ENCODE measurements at regions not wholly inside any gene's neighbourhood (a gene's known extent, or its start where the extent isn't known, plus 50 kb on each side); places are given as distances from the start of the nearest gene placed in this dataset.

- dilution Hi-C loops (cut with MboI; ENCODE audit: extremely low pct_ligation_motif_present, low sequenced_read_pairs): no loop called here
- no peaks in the 10 kb centered on the region for H3K4me1 ChIP-seq (ENCODE audit: control insufficient read depth, extremely low read depth, insufficient read depth, low read length)
- H2AFZ ChIP-seq (ENCODE audit: control insufficient read depth, low read length): no peak overlapping the region
- H3K9ac ChIP-seq (ENCODE audit: control insufficient read depth, extremely low read depth, insufficient read depth, low read length): no peak overlapping the region
- H3K9me3 ChIP-seq (ENCODE audit: control insufficient read depth, low read depth, low read length): peaks cover 9% of the 10 kb centered on the region
- H3K79me2 ChIP-seq (ENCODE audit: control insufficient read depth, insufficient read depth, low read length): no peaks in the 10 kb centered on the region
- H3K9me1 ChIP-seq (ENCODE audit: control insufficient read depth, extremely low read depth, insufficient read depth, low read length): no peaks in the 10 kb centered on the region
- no peaks in the 10 kb centered on the region for H3K27me3 ChIP-seq (ENCODE audit: control insufficient read depth, extremely low read depth, insufficient read depth, low read length)
- no peaks in the 10 kb centered on the region for H4K20me1 ChIP-seq (ENCODE audit: control insufficient read depth, extremely low read depth, insufficient read depth, low read length)
- DNase-seq (ENCODE audit: low read depth, low spot score) (no peak), FAIRE-seq (no peak)
- no peaks in the 10 kb centered on the region for H3K36me3 ChIP-seq (ENCODE audit: control insufficient read depth in 2 of 2, extremely low read depth in 1 of 2, insufficient read depth in 2 of 2, low read length in 2 of 2)
- H3K27ac ChIP-seq (ENCODE audit: control insufficient read depth, insufficient read depth, low read length): no peak overlapping the region
- TF ChIP-seq EZH2 (IDR thresholded peaks at IDR 0.05; ENCODE audit: low read length) (no peak), CTCF (optimal IDR thresholded peaks at IDR 0.05 in 1 of 3, IDR thresholded peaks at IDR 0.05 in 1 of 3, conservative IDR thresholded peaks at IDR 0.05 in 1 of 3; ENCODE audit: extremely low read depth in 1 of 3, insufficient read depth in 2 of 3, low read length in 3 of 3) (no peak)
- H3K4me3 ChIP-seq (ENCODE audit: control insufficient read depth in 2 of 3, extremely low read depth in 1 of 3, insufficient read depth in 2 of 3, low read depth in 1 of 3, low read length in 3 of 3): no peak overlapping the region
- no peak overlapping the region for H3K4me2 ChIP-seq (ENCODE audit: control insufficient read depth, extremely low read depth, insufficient read depth, low read depth, low read length)
These were observed 154.4 kb downstream of the GALR1 start for GRCh38 chr18:77403969-77404535.

DNA sequence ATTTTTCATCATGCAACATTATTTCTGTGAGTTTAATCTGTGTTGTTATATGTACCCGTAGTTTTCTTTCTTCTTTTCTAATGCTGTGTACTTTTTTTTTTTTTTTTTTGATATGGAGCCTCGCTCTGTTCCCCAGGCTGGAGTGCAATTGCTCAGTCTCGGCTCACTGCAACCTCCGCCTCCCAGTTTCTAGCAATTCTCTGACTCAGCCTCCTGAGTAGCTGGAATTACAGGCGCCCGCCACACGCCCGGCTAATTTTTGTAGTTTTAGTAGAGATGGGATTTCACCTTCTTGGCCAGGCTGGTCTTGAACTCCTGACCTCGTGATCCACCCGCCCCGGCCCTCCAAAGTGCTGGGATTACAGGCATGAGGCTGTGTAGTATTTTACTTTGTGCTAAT is 155.4 kb downstream of the GALR1 start:
- no peaks in the 10 kb centered on the region for H3K9me1 ChIP-seq (ENCODE audit: control insufficient read depth, extremely low read depth, insufficient read depth, low read length)
- dilution Hi-C loops (cut with MboI; ENCODE audit: extremely low pct_ligation_motif_present, low sequenced_read_pairs): no loop called here
- DNase-seq (ENCODE audit: low read depth, low spot score) (no peak), FAIRE-seq (no peak)
- no peaks in the 10 kb centered on the region for H3K36me3 ChIP-seq (ENCODE audit: control insufficient read depth in 2 of 2, extremely low read depth in 1 of 2, insufficient read depth in 2 of 2, low read length in 2 of 2)
- no peaks in the 10 kb centered on the region for H4K20me1 ChIP-seq (ENCODE audit: control insufficient read depth, extremely low read depth, insufficient read depth, low read length)
- H2AFZ ChIP-seq (ENCODE audit: control insufficient read depth, low read length): no peak overlapping the region
- H3K27me3 ChIP-seq (ENCODE audit: control insufficient read depth, extremely low read depth, insufficient read depth, low read length): no peaks in the 10 kb centered on the region
- H3K27ac ChIP-seq (ENCODE audit: control insufficient read depth, insufficient read depth, low read length): no peak overlapping the region
- H3K79me2 ChIP-seq (ENCODE audit: control insufficient read depth, insufficient read depth, low read length): no peaks in the 10 kb centered on the region
- TF ChIP-seq EZH2 (IDR thresholded peaks at IDR 0.05; ENCODE audit: low read length): no peak
- TF ChIP-seq CTCF (optimal IDR thresholded peaks at IDR 0.05 in 1 of 3, IDR thresholded peaks at IDR 0.05 in 1 of 3, conservative IDR thresholded peaks at IDR 0.05 in 1 of 3; ENCODE audit: extremely low read depth in 1 of 3, insufficient read depth in 2 of 3, low read length in 3 of 3): no peak
- H3K4me1 ChIP-seq (ENCODE audit: control insufficient read depth, extremely low read depth, insufficient read depth, low read length): no peaks in the 10 kb centered on the region
- no peak overlapping the region for H3K4me2 ChIP-seq (ENCODE audit: control insufficient read depth, extremely low read depth, insufficient read depth, low read depth, low read length)
- no peak overlapping the region for H3K4me3 ChIP-seq (ENCODE audit: control insufficient read depth in 2 of 3, extremely low read depth in 1 of 3, insufficient read depth in 2 of 3, low read depth in 1 of 3, low read length in 3 of 3)
- peaks cover 8% of the 10 kb centered on the region for H3K9me3 ChIP-seq (ENCODE audit: control insufficient read depth, low read depth, low read length)
- H3K9ac ChIP-seq (ENCODE audit: control insufficient read depth, extremely low read depth, insufficient read depth, low read length): no peak overlapping the region

Data from keratinocyte (primary cell).